ENCODE measurements at regions not wholly inside any gene's neighbourhood (a gene's known extent, or its start where the extent isn't known, plus 50 kb on each side); places are given as distances from the start of the nearest gene placed in this dataset.

DNA sequence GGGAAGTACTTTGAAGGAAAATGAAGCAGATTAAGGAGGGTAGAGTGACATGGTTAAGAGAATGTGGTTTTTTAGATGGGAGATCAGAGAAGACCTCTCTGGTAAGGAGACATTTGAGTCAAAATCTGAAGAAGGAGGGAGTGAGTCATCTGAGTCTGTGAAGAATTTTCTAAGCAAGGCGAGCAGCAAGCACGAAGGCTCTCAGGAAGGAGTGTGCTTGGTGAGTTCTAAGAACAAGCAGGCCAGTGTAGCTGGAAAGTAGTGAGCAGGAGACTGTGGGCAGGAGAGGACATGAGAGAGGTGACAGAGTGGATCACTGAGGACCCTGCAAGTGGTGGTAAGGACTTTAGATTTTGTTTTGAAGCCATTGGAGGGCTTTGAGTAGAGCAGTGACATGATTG lies 76.3 kb upstream of the FUT8 start:
- H3K27ac ChIP-seq = 0 out of 2 replicates have a peak overlapping the region, but pooled peaks have one; percentile 1
- H3K9me3 ChIP-seq = no peaks in the 10 kb centered on the region
- TF ChIP-seq Cebpa-rat (IDR thresholded peaks at IDR 0.05) = no peak
- H4K20me1 ChIP-seq = no peaks in the 10 kb centered on the region
- peaks cover 56% of the 10 kb centered on the region for H3K4me1 ChIP-seq
- no peaks in the 10 kb centered on the region for H3K36me3 ChIP-seq
- H3K27me3 ChIP-seq = no peaks in the 10 kb centered on the region
- no peak overlapping the region for H3K9ac ChIP-seq
- no peak overlapping the region for H3K4me3 ChIP-seq
- peak overlapping the region; percentile 46 for H3K4me2 ChIP-seq

DNA sequence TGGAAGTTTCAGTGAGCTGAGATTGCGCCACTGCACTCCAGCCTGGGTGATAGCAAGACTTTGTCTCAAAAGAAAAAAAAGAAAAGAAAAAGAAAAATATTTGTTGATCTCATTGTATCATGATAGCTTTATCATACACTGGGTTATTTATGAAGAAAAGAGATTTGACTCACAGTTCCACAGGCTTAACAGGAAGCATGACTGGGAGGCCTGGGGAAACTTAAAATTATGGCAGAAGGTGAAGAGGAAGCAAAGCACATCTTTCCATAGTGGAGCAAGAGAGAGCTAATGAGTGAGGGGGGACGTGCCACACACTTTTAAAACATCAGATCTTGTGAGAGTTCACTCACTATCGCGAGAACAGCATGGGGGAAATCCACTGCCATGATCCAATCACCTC lies 72.7 kb upstream of the FUT8 start:
- Histone ChIP-seq H3K4me3 (no peak overlapping the region), H3K27ac (no peak overlapping the region), H3K4me1 (peaks cover 21% of the 10 kb centered on the region), H3K9ac (no peak overlapping the region), H3K27me3 (no peaks in the 10 kb centered on the region), H3K9me3 (no peaks in the 10 kb centered on the region), H3K4me2 (no peak overlapping the region), H3K36me3 (no peaks in the 10 kb centered on the region), H4K20me1 (no peaks in the 10 kb centered on the region)
- no peak for TF ChIP-seq Cebpa-rat (IDR thresholded peaks at IDR 0.05)

DNA sequence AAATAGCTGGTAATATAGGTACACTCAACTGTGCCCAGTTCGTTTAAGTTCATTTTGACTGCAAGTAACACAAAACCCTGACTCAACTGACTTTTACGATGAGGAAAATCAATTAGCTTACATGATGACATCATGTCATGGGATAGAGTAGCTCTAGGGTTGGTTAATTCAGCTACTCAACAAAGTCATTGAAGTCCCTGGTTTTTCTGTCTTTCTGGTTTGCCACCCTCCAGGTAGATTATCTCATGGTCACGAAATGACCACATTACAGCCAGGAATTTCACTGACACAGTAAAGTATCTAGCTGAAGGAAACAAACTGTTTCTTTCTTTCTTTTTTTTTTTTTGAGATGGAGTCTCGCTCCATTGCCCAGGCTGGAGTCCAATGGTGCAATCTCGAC lies 68.5 kb upstream of the FUT8 start:
- no peak overlapping the region for H3K27ac ChIP-seq
- H3K4me3 ChIP-seq = no peak overlapping the region
- no peaks in the 10 kb centered on the region for H3K9me3 ChIP-seq
- no peak overlapping the region for H3K4me2 ChIP-seq
- no peaks in the 10 kb centered on the region for H3K36me3 ChIP-seq
- no peak overlapping the region for H3K9ac ChIP-seq
- no peaks in the 10 kb centered on the region for H4K20me1 ChIP-seq
- TF ChIP-seq Cebpa-rat (IDR thresholded peaks at IDR 0.05) = no peak
- H3K27me3 ChIP-seq = no peaks in the 10 kb centered on the region
- H3K4me1 ChIP-seq = no peaks in the 10 kb centered on the region

DNA sequence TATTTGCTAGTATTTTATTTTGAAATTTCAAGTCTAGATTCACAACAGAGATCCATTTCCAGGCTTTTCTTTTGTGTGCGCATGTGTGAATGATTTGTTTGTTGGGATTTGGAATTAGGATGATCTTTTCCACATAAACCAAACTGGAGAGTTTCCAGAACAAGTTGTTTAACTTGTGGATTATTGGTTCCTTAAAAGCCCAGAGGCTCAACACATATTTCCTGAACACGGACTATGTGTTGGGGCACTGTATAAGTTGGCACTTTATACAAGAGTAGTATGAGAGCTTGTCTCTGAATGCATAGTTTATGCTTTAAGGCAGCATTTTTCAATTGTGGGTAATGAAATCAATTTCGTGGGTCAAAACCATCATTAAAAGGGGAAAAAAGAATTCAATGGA lies 67.3 kb upstream of the FUT8 start:
- Histone ChIP-seq H3K36me3 (no peaks in the 10 kb centered on the region), H3K4me1 (no peaks in the 10 kb centered on the region), H3K4me2 (no peak overlapping the region), H4K20me1 (no peaks in the 10 kb centered on the region), H3K4me3 (no peak overlapping the region), H3K27me3 (no peaks in the 10 kb centered on the region), H3K27ac (no peak overlapping the region), H3K9ac (no peak overlapping the region), H3K9me3 (no peaks in the 10 kb centered on the region)
- no peak for TF ChIP-seq Cebpa-rat (IDR thresholded peaks at IDR 0.05)

DNA sequence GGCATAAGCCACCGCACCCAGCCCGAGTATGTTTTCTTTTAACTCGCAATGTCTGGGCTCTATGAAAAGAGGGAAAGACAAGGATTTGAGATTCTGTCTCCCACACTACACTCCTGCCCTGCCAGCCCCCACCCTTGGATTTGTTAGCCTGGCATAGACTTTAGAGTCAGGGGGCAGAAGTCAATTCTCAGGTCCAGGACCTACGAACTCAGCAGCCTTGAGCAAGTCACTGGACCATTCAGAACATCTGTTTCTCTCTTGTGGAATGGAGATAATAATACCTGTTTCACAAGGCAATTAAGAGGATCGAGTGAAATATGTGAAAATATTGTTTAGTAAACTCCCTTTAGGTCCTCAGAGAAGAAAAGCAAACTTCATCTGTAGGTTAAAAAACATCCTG lies 66.1 kb upstream of the FUT8 start:
- no peak overlapping the region for H3K4me3 ChIP-seq
- H3K9me3 ChIP-seq = no peaks in the 10 kb centered on the region
- TF ChIP-seq Cebpa-rat (IDR thresholded peaks at IDR 0.05) = no peak
- H3K4me2 ChIP-seq = no peak overlapping the region
- no peaks in the 10 kb centered on the region for H3K27me3 ChIP-seq
- H3K36me3 ChIP-seq = no peaks in the 10 kb centered on the region
- no peaks in the 10 kb centered on the region for H3K4me1 ChIP-seq
- no peak overlapping the region for H3K27ac ChIP-seq
- H4K20me1 ChIP-seq = no peaks in the 10 kb centered on the region
- no peak overlapping the region for H3K9ac ChIP-seq

DNA sequence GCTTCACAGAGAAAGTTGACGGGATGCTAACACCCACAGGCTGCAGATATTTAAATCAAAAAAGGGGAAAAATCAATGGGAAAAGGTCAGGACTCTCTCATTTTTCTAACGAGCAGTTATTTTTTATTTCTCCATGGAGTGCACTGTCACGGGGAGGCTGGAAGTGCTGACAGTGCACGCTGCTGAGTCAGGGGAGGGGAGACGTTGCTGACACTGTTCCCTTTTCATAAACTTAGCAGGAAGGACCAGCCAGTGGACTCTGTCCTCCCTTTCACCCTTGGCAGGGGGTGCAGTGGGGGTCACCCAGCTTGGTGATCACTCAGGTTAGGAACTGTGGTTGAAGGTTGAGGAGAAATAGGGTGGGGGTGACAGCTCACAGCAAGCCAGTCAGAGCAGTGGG lies 65.6 kb upstream of the FUT8 start:
- Histone ChIP-seq H3K27me3 (no peaks in the 10 kb centered on the region), H3K9ac (no peak overlapping the region), H3K36me3 (no peaks in the 10 kb centered on the region), H3K9me3 (no peaks in the 10 kb centered on the region), H3K4me1 (no peaks in the 10 kb centered on the region), H3K4me3 (no peak overlapping the region), H3K27ac (no peak overlapping the region), H4K20me1 (no peaks in the 10 kb centered on the region), H3K4me2 (no peak overlapping the region)
- TF ChIP-seq Cebpa-rat (IDR thresholded peaks at IDR 0.05) = no peak

DNA sequence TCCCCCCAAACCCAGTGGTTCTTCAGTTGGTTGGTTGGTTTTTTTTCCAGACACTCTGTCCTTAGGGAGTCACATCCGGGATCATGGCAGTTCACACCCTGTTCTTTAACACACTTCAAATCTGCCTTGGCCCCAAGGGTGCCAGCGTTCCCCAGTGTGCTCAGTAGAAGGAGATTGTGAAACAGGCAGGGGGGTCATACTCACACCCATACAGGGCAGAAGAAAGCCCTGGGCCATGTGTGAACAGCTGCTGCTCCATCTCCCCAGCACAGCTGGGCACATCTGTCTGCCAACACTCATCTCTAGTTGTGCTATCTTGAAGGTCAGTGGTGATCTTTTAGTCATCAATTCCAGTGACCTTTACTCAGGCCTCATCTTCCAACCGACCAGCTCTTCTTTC lies 64.4 kb upstream of the FUT8 start:
- H3K36me3 ChIP-seq = no peaks in the 10 kb centered on the region
- no peaks in the 10 kb centered on the region for H3K9me3 ChIP-seq
- H3K4me3 ChIP-seq = no peak overlapping the region
- no peak for TF ChIP-seq Cebpa-rat (IDR thresholded peaks at IDR 0.05)
- no peak overlapping the region for H3K27ac ChIP-seq
- no peak overlapping the region for H3K9ac ChIP-seq
- no peaks in the 10 kb centered on the region for H3K27me3 ChIP-seq
- peaks cover 4% of the 10 kb centered on the region for H3K4me1 ChIP-seq
- H4K20me1 ChIP-seq = no peaks in the 10 kb centered on the region
- no peak overlapping the region for H3K4me2 ChIP-seq

DNA sequence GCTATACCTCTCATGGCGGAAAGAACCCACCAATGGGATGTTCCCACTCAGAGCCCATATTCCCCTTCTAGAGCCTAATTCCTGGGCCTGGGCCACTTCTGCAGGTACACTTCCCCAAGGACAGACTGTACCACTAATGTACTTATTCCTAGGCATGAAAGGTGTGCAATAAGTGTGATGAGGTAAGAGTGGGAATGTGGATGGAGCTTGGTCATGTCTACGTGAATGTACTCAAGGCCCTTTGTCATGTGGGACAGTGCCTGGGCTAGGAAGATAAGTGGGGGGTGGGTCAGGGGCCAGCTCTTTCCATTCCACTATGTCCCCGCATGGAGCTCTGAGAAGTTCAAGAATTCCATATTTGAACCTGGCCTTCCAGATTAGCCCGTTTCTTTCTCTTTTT lies 63.4 kb upstream of the FUT8 start:
- Histone ChIP-seq H3K4me3 (no peak overlapping the region), H3K36me3 (no peaks in the 10 kb centered on the region), H3K4me1 (peaks cover 10% of the 10 kb centered on the region), H4K20me1 (no peaks in the 10 kb centered on the region), H3K4me2 (no peak overlapping the region), H3K27me3 (no peaks in the 10 kb centered on the region), H3K9me3 (no peaks in the 10 kb centered on the region), H3K27ac (no peak overlapping the region), H3K9ac (no peak overlapping the region)
- no peak for TF ChIP-seq Cebpa-rat (IDR thresholded peaks at IDR 0.05)

DNA sequence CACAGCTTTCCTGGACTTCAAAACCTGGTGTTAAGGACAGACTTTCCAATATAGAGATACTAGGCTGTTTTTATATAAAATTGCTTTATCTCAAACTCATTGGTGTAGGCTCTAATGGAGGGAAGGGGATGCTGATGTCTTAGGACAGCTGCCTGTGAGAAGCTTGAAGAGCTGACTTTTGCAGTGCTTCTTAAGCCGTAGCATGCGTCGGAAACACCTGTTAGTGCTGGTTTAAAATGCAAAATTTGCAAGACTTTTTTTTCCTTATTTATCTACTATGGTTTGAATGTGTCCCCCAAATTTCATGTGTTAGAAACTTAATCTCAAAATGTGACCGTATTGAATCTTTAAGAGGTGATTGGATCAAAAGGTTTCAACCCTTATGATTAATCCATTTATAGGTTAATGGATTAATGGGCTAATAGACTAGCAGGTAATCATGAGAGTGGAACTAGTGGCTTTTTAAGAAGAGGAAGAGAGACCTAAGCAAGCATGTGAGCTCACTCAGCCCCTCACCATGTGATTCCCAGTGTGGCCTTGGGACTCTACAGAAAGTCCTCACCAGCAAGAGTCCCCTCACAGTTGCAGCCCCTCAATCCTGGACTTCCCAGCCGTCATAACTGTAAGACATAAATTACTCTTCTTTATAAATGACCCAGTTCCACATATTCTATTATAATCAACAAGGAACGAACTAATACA lies 60.9 kb upstream of the FUT8 start:
- no peak overlapping the region for H3K4me2 ChIP-seq
- peaks cover 14% of the 10 kb centered on the region for H3K4me1 ChIP-seq
- H3K9me3 ChIP-seq = no peaks in the 10 kb centered on the region
- no peak overlapping the region for H3K27ac ChIP-seq
- H3K9ac ChIP-seq = no peak overlapping the region
- H3K27me3 ChIP-seq = no peaks in the 10 kb centered on the region
- H3K36me3 ChIP-seq = no peaks in the 10 kb centered on the region
- no peak overlapping the region for H3K4me3 ChIP-seq
- no peak for TF ChIP-seq Cebpa-rat (IDR thresholded peaks at IDR 0.05)
- no peaks in the 10 kb centered on the region for H4K20me1 ChIP-seq

DNA sequence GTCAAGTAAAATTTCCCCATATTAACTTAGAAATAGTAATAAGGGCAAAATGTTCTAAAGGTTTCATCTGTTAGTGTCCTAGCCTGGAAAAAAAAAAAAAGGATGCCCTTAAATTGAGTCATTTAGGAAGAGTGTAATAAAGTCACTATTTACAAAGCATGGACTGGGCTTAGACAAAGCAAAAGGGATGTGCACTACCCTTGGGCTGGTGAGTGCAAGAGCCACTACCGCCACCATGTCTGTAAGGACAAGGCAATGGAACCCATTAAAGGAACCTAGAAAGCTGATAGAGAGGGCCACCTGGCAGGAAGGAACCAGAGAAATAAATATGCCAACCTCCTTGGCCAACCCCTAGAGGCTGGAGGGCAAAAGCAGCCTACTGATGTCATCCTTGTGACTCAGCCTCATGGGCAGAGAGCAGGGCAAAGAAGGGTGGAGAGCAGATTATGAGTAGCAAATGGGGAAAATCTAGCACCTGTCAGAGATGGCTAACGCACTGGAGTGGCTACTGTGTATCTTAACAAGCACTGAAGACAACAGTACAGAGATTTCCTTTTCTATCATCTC lies 59.5 kb upstream of the FUT8 start:
- TF ChIP-seq Cebpa-rat (IDR thresholded peaks at IDR 0.05) = no peak
- Histone ChIP-seq H3K4me1 (peaks cover 23% of the 10 kb centered on the region), H3K36me3 (no peaks in the 10 kb centered on the region), H3K27ac (no peak overlapping the region), H3K27me3 (no peaks in the 10 kb centered on the region), H3K4me3 (no peak overlapping the region), H3K9me3 (no peaks in the 10 kb centered on the region), H3K9ac (no peak overlapping the region), H3K4me2 (peak overlapping the region; percentile 3; the same call in 1 of the 2 replicates), H4K20me1 (no peaks in the 10 kb centered on the region)

Measured in BLaER1 (cell line).